NCI-H2196 (cell line): ENCODE measurements at regions not wholly inside any gene's neighbourhood (a gene's known extent, or its start where the extent isn't known, plus 50 kb on each side); places are given as distances from the start of the nearest gene placed in this dataset.
A peak's percentile ranks its signal among the peaks of the same experiment; 100 is the strongest.
"Not testable (repeated sequence)": the region's sequence is repeated elsewhere in the genome, so short reads cannot be mapped to it uniquely, and the experiment has no call there.

Experiments
- DNase-seq: peaks from one replicate; lab custom pipeline; 2025; ENCODE audit not compliant: unreplicated experiment; lab: John Stamatoyannopoulos, UW

GRCh38 chr4:64216741-64217140 lies 192.5 kb downstream of the TECRL start:
- DNase-seq: no peak

DNA sequence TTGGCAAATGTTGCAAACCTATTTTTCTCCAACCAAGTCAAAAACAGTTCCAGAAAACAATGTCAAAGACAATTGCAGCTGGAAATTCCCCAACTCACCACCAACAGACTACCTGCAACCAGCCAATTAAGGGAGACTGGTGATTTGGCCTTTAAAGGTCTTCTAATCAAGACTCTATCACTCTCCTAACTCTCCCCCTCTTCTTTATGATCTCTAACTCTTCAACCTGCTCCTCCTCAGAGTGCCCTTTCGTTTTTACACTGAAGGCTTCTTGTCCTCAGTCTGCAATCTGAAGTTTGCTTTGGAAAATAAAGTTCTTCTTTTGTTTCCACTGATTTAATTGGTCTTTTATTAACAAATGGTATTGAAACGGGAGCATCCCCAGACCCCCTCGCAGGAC lies 203.9 kb downstream of the TECRL start:
- DNase-seq: no peak

DNA sequence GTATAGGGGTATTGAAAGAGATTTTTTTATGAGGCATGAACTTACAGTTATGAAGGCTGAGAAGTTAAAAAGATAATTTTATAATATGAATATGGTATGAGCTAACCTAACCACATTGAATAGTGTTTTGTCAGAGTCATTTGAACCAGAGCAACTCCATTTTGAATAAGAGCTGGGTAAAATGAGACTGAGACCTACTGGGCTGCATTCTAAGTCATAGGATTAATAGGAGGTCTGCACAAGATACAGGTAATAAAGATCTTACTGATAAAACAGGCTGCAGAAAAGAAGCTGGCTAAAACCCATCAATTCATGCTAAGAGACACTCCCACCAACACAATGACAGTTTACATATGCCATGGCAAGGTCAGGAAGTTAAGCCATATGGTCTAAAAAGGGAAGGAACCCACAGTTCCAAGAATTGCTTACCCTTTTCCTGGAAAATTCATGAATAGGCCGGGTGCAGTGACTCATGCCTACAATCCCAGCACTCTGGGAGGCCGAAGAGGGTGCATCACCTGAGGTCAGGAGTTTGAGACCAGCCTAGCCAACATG lies 209.2 kb downstream of the TECRL start:
- DNase-seq: no peak

- DNase-seq: no peak
These were observed 213.7 kb downstream of the TECRL start for GRCh38 chr4:64195582-64195981.

DNA sequence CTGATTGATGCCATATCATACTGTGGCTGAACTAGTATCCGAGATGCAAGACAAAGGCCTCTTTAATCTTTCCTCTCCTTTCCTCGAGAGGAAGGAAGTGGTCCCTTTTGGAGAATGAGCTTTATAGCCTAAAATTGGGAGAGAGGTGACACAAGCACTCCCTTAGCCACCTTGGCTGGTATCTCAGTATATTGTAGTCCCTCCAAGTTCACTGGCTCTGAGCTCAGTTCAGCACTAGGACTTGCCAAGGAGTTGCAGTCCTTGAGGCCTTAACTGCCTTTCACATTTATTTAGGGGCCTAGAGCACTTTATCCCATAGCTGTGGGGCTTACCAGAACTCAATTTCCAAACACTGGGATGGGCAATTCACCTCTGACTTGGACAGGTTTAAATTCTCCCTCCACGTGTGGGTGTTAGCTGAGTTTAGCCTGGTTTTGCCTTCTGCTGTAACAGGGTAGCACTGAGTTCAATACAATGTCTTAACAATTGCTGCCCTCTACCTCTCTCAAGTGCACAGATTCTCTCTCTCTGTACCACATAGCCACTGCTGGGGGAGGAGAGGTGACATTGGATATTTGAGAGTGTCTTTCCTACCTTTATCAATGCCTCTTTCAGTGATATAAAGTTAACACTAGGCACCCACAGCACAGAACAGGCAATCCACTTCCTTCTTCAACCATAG lies 216.4 kb downstream of the TECRL start:
- DNase-seq: no peak

DNA sequence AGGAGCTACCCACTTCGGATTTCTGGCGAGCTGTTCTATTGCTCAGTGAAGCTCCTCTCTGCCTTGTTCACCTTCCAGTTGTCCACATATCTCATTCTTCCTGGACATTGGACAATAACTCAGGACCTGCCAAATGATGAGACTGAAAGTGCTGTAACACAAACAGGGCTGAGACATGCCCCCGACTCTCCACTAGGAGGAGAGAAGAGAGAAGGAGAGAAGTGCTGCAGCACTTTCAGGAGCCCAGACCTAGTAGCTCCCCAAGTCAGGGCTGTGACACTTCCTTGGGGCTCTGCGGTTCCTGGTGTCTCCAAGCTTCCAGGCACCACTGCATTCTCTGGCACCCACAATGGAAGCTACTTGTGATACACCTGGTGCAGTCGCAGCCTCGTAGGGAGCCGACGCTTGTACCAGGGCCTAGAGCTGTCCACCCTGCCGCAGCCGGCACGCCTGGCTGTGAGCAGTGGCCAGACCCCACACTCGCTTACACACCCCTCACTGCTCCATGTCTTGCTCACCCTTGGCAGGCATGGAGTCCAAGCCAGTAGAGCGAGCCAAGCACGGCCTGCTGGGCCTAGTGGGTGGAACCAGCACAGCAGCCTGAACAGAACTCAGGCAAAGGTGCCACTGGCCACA lies 234.9 kb downstream of the TECRL start:
- DNase-seq: no peak

DNA sequence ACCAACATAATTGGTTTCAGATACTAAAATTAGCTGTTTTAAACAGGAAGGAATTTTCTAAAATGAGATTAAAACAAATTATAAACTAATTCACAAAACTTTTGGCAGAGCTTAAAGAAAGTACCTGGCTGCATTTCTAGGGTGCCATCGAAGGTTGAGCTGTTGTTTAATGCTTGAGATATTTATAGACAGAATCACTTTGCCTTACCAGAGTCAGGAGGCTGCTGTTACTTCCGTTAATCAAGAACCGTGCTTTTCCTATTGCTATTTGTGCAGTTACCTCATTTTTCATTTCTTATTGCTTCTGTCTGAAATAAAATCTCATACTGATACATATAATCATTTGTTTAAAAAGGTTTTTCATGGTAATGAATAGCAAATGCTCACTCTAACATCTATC lies 242.9 kb downstream of the TECRL start:
- no peak for DNase-seq

DNA sequence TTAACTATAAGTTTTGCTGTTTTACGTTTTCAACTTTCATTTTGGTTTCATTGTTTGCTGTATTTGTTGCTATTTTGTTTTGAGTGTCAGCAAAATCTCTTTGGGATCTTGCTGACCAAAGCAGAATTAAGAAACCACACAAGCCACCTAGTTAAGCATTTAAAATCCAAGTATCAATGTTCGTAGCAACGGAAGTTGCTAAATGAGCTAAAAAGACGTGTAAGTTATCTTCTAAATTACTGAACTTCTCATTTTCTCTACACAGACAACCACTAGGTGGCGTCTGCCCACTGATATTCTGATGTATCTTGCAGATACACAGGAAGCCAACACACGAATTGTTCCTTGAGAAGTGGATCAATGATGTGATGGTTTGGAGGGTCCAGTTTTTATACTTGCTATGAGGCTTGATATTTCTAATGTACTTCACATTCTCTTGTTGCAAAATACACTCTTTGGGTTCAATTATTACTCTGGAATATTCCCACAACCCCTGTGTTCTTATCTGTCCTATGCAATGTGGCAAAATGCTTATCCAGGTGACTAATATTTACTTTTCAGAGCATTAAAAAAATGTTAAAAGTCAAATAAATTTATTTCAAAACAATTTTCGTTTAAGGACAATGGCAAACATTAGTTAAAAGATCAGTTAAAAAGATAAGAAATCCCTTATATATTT lies 250.5 kb downstream of the TECRL start:
- peak; percentile 4 for DNase-seq

GRCh38 chr4:64157397-64157796 lies 251.9 kb downstream of the TECRL start:
- DNase-seq: no peak

- DNase-seq: no peak
These were observed 253.0 kb downstream of the TECRL start for GRCh38 chr4:64156253-64156652.

DNA sequence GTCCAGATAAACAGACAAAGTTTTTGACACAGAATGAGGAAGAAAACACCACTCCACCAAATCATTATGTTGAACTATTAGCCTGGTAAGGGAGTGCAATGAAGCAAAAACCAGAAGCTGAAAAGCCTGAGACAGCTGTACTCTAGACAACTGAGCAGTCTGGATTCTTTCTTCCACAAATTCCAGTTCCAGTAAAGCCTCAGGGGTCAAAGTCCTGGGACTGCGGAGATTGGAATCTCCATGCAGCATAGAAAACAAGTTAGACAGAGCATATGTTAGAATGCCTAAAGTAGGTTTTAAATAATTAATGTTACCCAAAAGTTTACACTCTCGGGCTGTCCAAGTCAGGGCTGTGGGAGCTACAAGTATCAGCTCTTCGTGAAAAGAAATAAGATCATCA lies 263.2 kb downstream of the TECRL start:
- no peak for DNase-seq

- no peak for DNase-seq
These were observed 264.3 kb downstream of the TECRL start for GRCh38 chr4:64144994-64145393.

DNA sequence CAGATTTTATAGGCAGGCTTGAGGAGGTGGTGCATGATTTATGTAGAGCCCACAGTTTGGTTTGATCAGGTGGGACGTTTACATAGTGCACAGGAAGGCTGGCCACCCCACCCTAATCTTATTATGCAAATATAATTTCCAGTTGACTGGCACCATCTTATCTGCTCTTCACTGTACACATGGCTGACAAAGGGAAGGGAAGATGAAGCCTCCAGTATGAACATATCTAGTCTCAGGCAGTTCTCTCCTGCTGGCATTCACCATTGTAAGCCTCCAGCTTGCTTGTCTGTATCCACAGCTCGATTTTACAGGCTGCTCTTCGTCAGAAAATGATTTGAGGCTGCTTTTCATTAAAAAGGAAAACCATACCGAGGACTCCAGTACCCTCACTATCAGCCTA lies 278.3 kb downstream of the TECRL start:
- no peak for DNase-seq

GRCh38 chr4:64125354-64125753 lies 283.9 kb downstream of the TECRL start:
- no peak for DNase-seq

GRCh38 chr4:64121803-64122202 lies 287.4 kb downstream of the TECRL start:
- DNase-seq: no peak

DNA sequence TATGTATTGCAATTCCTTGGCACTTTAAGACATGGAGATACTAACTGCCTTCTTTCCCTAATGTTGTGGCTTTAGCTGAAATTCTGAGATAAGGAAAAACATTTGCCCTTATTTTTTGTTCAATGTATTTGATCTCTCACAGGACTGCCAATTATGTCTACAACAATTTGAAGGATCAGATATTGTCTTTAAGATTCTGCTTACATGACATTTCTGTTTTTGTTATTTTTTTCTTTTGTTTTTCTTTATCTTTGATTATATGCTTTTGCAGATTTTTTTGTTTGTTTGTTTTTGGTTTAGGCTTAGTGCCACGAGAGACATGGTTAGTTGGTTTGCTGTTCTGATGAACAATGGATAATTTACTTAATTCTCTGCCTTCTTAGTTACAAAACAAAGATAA lies 303.3 kb downstream of the TECRL start:
- no peak for DNase-seq

DNA sequence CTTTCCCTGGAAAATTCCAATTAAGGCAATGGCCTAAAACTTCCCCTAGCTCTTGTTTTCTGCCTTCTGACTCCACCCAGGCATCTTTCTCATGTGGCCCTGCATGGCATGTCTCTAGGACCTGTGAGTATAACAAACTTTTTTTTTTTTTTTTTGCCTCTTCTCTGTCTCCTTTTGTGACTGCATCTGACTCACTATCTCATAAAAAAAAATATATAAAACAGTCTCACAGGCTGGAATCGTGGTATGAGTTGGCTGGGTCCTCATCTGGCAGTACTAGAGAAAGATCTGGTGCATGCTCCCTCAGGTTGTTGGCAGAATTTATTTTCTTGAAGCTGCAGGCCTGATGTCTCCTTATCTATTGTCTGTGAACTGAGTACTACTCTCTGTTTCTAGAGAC lies 313.9 kb downstream of the TECRL start:
- no peak for DNase-seq

GRCh38 chr4:64079316-64079715 lies 329.9 kb downstream of the TECRL start:
- no peak for DNase-seq

- no peak for DNase-seq
These were observed 341.2 kb downstream of the TECRL start for GRCh38 chr4:64068096-64068495.

- DNase-seq: no peak
These were observed 346.3 kb downstream of the TECRL start for GRCh38 chr4:64062991-64063390.

DNA sequence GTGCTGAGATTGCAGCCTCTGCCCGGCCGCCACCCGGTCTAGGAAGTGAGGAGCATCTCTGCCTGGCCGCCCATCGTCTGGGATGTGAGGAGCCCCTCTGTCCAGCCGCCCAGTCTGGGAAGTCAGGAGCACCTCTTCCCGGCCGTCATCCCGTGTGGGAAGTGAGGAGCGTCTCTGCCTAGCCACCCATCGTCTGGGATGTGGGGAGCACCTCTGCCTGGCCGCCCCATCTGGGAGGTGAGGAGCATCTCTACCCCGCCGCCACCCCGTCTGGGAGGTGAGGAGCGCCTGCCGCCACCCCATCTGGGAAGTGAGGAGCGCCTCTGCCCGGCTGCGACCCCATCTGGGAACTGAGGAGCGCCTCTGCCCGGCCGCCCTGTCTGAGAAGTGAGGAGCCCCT lies 372.2 kb downstream of the TECRL start:
- DNase-seq: not testable (repeated sequence)

DNA sequence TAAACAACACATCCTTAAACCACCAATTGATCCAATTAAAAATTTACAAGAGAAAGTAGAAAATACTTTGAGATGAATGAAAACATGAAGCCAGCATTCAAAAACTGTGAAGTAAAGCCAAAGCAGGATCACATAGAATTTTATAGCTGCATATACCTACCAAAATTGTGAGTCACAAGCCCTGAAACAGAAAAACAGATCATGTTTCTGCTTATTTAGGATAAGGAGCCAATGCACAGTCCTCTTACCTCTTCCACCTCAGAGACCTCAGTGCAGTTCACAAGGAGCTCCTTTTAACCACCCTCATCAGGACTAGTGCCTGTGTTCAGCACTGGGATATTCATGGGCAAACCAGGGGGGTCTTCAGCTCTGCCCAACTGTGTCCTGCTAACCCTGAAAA lies 386.7 kb downstream of the TECRL start:
- DNase-seq: no peak
